Parathyroid adenoma (tissue), 2 donors: ENCODE measurements at regions not wholly inside any gene's neighbourhood (a gene's known extent, or its start where the extent isn't known, plus 50 kb on each side); places are given as distances from the start of the nearest gene placed in this dataset.

Source experiments
- H2AFZ ChIP-seq: fragments of 300-600 bp; sonication (generic); one replicate; pipeline ENCODE4 v1.7.0; 2017; ENCODE audit warnings: antibody characterized with exemption, mild to moderate bottlenecking
- H3K27ac ChIP-seq: fragments of 300-600 bp; sonication (generic); one replicate; pipeline ENCODE4 v1.7.0; 2017
- H3K27me3 ChIP-seq: fragments of 300-600 bp; sonication (generic); one replicate; pipeline ENCODE4 v1.7.0; 2017; ENCODE audit warnings: low read length; ENCODE audit not compliant: control insufficient read depth, insufficient read depth
- H3K36me3 ChIP-seq: fragments of 300-600 bp; sonication (generic); one replicate; pipeline ENCODE4 v1.7.0; 2017; ENCODE audit warnings: low read length; ENCODE audit not compliant: control insufficient read depth, insufficient read depth
- H3K4me1 ChIP-seq: fragments of 300-600 bp; sonication (generic); one replicate; pipeline ENCODE4 v1.7.0; 2017; ENCODE audit warnings: control low read depth
- H3K4me2 ChIP-seq: fragments of 300-600 bp; sonication (generic); one replicate; pipeline ENCODE4 v1.7.0; 2017; ENCODE audit warnings: low read length
- H3K4me3 ChIP-seq: fragments of 300-600 bp; sonication (generic); one replicate; pipeline ENCODE4 v1.7.0; 2017; ENCODE audit warnings: low read depth, low read length
- H3K79me2 ChIP-seq: fragments of 300-600 bp; sonication (generic); one replicate; pipeline ENCODE4 v1.7.0; 2017; ENCODE audit warnings: control low read depth
- H3K9ac ChIP-seq: fragments of 300-600 bp; sonication (generic); one replicate; pipeline ENCODE4 v1.7.0; 2017; ENCODE audit warnings: mild to moderate bottlenecking
- H3K9me3 ChIP-seq: fragments of 300-600 bp; sonication (generic); one replicate; pipeline ENCODE4 v1.7.0; 2017; ENCODE audit warnings: low read length; ENCODE audit not compliant: control insufficient read depth
- CTCF ChIP-seq: fragments of 300-600 bp; sonication (generic); IDR thresholded peaks from one replicate; pipeline ENCODE4 v1.7.0; 2017; ENCODE audit warnings: antibody characterized with exemption, mild to moderate bottlenecking
- donor health status: primary hyperparathyroidism.

DNA sequence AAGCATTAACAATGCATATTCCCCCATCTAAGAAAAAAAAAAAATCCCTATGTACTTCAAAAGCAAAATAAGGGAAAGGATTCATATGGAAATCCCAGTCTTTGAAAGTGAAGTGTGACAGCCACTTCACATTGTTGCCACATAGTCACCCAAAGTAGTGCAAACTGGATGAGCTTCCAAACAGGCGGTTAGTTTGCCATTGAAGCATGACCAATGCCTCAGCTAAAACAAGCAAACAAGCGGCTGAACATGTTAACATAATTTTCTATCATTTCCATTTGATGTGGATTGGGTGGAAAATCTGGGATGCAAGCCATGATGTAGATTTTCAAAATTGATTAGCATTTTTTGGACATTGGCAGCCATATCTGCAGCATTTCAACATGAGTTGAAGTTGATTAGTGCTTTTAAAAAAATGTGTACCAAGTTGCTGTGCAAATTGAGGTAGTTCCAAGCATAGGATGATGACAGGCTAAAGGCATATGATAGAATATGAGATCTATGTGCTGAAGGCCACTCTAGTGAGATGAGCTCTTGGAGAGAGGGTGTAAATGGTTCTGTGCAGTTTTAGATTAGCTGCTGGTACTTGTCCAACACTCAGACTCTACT, 405.2 kb downstream of the NR2F2 start:
- Histone ChIP-seq H3K9me3 (no peaks in the 10 kb centered on the region), H3K79me2 (no peaks in the 10 kb centered on the region), H3K4me3 (no peak overlapping the region), H3K4me2 (no peak overlapping the region), H3K27ac (no peak overlapping the region), H3K36me3 (no peaks in the 10 kb centered on the region), H3K9ac (no peak overlapping the region), H2AFZ (no peak overlapping the region), H3K27me3 (no peaks in the 10 kb centered on the region), H3K4me1 (no peaks in the 10 kb centered on the region)
- TF ChIP-seq CTCF = no peak

DNA sequence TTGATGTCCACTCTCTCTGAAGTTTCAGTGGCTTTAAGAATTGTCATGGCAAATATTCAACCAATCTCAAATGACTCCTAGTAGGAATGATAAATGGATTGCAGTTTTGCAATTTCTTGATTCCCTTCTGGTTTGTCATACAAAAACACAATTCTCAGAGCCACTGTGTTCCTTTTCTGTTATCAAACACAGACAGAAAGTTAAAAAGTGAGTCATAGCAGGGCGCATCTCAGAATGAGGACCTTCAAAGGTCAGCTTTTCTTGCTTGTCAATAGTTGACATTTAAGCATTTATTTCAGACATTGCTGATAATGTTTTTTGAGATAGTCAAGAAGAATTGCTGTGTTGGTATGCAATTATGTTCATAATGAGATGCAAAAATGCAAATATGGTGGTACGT, 405.9 kb downstream of the NR2F2 start:
- Histone ChIP-seq H3K27ac (no peak overlapping the region), H3K9ac (no peak overlapping the region), H3K79me2 (no peaks in the 10 kb centered on the region), H2AFZ (no peak overlapping the region), H3K4me2 (no peak overlapping the region), H3K27me3 (no peaks in the 10 kb centered on the region), H3K4me3 (no peak overlapping the region), H3K4me1 (no peaks in the 10 kb centered on the region), H3K36me3 (no peaks in the 10 kb centered on the region), H3K9me3 (no peaks in the 10 kb centered on the region)
- no peak for TF ChIP-seq CTCF

DNA sequence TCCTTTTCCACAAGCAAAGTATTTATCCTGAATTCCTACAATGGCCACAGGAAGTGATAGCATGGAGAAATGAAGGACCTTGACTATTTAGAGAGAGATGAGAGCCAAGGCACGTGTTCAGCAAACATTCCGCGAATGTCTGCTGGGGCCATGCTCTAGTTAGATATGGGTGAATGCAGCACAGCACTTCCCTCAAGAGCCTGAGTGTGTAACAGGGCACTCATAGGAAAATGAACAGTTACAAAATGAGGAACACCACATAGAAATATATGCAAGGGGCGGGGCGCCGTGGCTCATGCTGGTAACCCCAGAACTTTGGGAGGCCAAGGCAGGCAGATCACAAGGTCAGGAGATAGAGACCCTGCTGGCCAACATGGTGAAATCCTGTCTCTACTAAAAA, 406.9 kb downstream of the NR2F2 start:
- Histone ChIP-seq H2AFZ (no peak overlapping the region), H3K4me2 (no peak overlapping the region), H3K4me1 (no peaks in the 10 kb centered on the region), H3K36me3 (no peaks in the 10 kb centered on the region), H3K4me3 (no peak overlapping the region), H3K79me2 (no peaks in the 10 kb centered on the region), H3K27ac (no peak overlapping the region), H3K9me3 (no peaks in the 10 kb centered on the region), H3K9ac (no peak overlapping the region), H3K27me3 (no peaks in the 10 kb centered on the region)
- no peak for TF ChIP-seq CTCF

DNA sequence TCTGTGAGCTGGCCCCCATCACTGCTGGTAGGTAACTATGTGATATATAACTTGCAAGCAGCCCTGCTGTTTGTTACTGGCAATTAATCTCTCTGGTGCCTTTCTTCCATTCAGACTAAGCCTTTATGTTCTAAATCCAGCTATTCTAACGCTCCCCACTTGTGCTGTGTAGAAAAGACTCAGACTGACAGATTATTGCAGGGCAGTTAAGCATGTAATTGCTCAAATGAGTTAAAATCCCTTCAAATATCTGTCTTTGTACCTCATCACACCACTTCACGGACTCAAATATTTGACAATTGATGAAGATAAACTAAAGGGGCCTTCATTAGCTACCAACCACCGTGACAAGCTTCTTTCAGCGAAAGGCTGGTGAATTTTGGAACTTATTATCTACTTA, 416.2 kb downstream of the NR2F2 start:
- H3K4me2 ChIP-seq = no peak overlapping the region
- H3K27ac ChIP-seq = no peak overlapping the region
- H2AFZ ChIP-seq = no peak overlapping the region
- no peaks in the 10 kb centered on the region for H3K27me3 ChIP-seq
- no peaks in the 10 kb centered on the region for H3K9me3 ChIP-seq
- no peak for TF ChIP-seq CTCF
- H3K36me3 ChIP-seq = no peaks in the 10 kb centered on the region
- H3K4me1 ChIP-seq = no peaks in the 10 kb centered on the region
- no peaks in the 10 kb centered on the region for H3K79me2 ChIP-seq
- no peak overlapping the region for H3K9ac ChIP-seq
- H3K4me3 ChIP-seq = no peak overlapping the region

- H3K4me1 ChIP-seq = no peaks in the 10 kb centered on the region
- H3K79me2 ChIP-seq = no peaks in the 10 kb centered on the region
- H3K4me2 ChIP-seq = no peak overlapping the region
- no peak overlapping the region for H3K27ac ChIP-seq
- no peaks in the 10 kb centered on the region for H3K36me3 ChIP-seq
- H3K4me3 ChIP-seq = no peak overlapping the region
- no peak for TF ChIP-seq CTCF
- H3K9ac ChIP-seq = no peak overlapping the region
- H2AFZ ChIP-seq = no peak overlapping the region
- H3K9me3 ChIP-seq = no peaks in the 10 kb centered on the region
- H3K27me3 ChIP-seq = no peaks in the 10 kb centered on the region
Observed at GRCh38 chr15:96747291-96747690, 416.8 kb downstream of the NR2F2 start.
